GM10266 (cell line): ENCODE measurements at regions not wholly inside any gene's neighbourhood (a gene's known extent, or its start where the extent isn't known, plus 50 kb on each side); places are given as distances from the start of the nearest gene placed in this dataset.
"Not testable (repeated sequence)": the region's sequence is repeated elsewhere in the genome, so short reads cannot be mapped to it uniquely, and the experiment has no call there.

Experiments
- DNase-seq: peaks from one replicate; pipeline ENCODE4 v3.0.0; 2012; ENCODE audit errors: extremely low spot score
- CTCF ChIP-seq: IDR thresholded peaks from 2 replicates; pipeline ENCODE4 v1.5.1; 2012; ENCODE audit warnings: mild to moderate bottlenecking, low read depth; ENCODE audit not compliant: control insufficient read depth, insufficient read depth; ENCODE audit errors: missing control alignments

GRCh38 chr2:180840641-180841040 is 139.8 kb upstream of the UBE2E3 start:
- no peak for DNase-seq
- TF ChIP-seq CTCF: no peak

- DNase-seq: no peak
These were observed 150.6 kb upstream of the UBE2E3 start for GRCh38 chr2:180829836-180830235.

GRCh38 chr2:180829261-180829660 is 151.1 kb upstream of the UBE2E3 start:
- DNase-seq: no peak
- no peak for TF ChIP-seq CTCF

More at GRCh38 chr2:180829836-180830235, 150.6 kb upstream of the UBE2E3 start:
- TF ChIP-seq CTCF: no peak

- no peak for TF ChIP-seq CTCF
- DNase-seq: no peak
These were observed 151.6 kb upstream of the UBE2E3 start for GRCh38 chr2:180828756-180829155.

- DNase-seq: no peak
- no peak for TF ChIP-seq CTCF
These were observed 156.8 kb upstream of the UBE2E3 start for GRCh38 chr2:180823546-180824141.

- DNase-seq: no peak
- TF ChIP-seq CTCF: no peak
These were observed 161.3 kb upstream of the UBE2E3 start for GRCh38 chr2:180819106-180819505.

DNA sequence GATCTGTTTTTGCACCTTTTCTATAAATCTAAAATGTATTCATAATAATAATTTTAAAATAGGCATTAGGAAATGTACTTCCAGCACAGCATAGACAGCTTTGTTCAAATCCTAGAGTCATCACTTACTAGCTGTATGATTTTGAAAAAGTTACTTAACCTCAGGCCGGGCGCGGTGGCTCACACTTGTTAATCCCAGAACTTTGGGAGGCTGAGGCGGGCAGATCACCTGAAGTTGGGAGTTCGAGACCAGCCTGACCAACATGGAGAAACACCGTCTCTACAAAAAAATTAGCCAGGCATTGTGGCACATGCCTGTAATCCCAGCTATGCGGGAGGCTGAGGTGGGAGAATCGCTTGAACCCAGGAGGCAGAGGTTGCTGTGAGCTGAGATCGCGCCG is 161.7 kb upstream of the UBE2E3 start:
- DNase-seq: not testable (repeated sequence)

DNA sequence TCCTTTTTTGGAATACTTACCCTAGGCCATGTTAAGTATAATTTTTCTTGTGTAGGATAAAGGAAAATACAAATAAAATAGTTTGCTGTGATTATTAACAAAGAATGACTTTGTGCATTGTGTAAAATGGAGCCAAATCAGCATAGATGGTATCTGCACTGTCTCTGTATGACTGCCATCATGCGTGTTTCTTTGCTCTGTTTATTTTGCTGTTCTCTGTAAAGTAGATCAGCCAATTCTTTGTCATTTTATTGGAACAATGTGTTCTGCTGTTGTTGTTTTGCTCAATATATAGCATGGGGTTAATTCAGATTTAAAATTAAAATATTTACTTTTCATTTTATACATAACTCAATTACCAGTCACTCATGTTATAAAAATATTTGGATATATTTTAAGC is 181.3 kb upstream of the UBE2E3 start:
- no peak for DNase-seq
- TF ChIP-seq CTCF: no peak
